KBM-7 (cell line): ENCODE measurements at regions not wholly inside any gene's neighbourhood (a gene's known extent, or its start where the extent isn't known, plus 50 kb on each side); places are given as distances from the start of the nearest gene placed in this dataset.

ENCODE experiments used
- DNase-seq: peaks from one replicate; pipeline ENCODE4 v3.0.0-alpha.2; 2015
- in situ Hi-C: fragments of 300-500 bp; cut with MboI; formaldehyde crosslinking; loops from 2 replicates; pipeline ENCODE4 v1.14.3; 2020; ENCODE audit warnings: low sequenced_read_pairs, low pct_unique_long_range_greater_than_20kb, mixed read lengths

DNA sequence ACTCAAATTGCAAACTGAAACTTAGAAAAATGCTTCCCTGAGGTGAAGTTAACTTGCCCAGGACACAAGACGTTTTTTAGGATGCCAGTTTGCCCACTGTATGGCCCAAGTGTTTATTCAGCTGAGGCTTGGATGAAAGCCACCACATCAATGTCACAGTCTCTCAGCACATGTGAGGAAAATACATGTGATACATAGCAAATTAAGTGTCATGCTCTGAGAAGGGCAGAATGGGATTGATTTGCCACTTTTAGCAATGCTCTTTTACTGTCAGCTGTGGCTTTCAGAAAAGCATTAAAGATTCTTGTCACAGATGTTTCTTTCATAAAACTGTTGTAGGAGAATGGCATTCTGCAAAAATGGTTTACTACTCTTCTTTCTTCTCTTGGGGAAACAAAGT is 165.5 kb downstream of the ZIC1 start:
- in situ Hi-C loops = no loop called here
- no peak for DNase-seq

DNA sequence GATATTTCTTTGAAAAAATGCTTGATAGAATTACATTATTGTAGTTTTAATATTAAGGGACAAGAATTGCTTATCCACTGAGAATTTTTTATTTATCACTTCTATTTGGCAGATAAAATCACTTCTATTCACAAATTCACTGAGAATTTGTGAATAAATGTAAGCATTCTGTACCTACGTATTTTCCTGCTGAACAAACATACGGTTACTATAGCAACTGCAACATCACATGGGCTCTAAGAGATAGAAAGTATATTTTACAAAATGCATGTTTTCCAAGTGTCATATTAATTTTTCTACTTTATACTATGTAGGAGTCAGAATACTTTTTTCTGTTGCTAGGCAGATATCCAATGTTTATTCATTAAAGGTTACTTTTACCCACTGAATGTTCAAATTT is 166.2 kb downstream of the ZIC1 start:
- no peak for DNase-seq
- in situ Hi-C loops = no loop called here

DNA sequence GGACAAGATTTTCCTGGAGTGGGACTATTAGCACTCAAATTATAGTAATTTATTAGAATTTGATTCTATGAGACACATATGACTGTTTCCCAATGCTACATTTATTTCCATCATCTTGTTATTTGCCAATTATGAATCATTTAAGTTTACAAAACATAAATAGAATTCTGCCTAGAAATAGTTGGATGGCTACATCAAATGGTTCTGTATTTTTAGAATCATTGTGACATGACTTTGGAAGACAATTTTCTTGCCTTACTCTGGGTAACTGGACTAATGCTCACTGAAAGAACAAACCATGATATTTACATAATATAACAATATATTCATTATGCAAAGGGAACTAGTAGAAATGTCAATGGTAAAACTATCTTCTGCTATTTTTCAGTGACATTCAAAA is 173.5 kb downstream of the ZIC1 start:
- in situ Hi-C loops = no loop called here
- DNase-seq = no peak

- no peak for DNase-seq
- in situ Hi-C loops = no loop called here
Observed at GRCh38 chr3:147589016-147589415, 179.9 kb downstream of the ZIC1 start.

GRCh38 chr3:147604136-147604535 is 195.0 kb downstream of the ZIC1 start:
- no peak for DNase-seq
- in situ Hi-C loops = no loop called here

DNA sequence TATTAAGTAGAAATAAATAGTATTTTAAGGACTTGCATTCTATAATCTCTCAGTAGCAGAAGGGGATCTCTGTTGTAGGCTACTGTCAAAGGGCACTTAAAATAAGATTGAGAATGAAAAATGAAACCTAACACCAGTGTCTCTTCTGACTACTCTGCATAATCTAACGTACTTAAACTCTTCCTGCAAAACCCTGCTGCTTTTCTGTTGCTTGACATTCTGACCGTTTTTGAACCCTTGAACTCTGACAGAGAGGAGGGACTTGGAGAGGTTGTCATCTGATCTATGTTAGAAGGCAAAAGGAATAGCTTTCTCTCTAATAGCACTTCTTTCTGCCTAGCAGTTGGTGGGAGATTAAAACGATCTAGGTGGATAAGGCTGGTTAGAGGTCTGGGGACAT is 204.6 kb downstream of the ZIC1 start:
- DNase-seq = no peak
- in situ Hi-C loops = no loop called here

DNA sequence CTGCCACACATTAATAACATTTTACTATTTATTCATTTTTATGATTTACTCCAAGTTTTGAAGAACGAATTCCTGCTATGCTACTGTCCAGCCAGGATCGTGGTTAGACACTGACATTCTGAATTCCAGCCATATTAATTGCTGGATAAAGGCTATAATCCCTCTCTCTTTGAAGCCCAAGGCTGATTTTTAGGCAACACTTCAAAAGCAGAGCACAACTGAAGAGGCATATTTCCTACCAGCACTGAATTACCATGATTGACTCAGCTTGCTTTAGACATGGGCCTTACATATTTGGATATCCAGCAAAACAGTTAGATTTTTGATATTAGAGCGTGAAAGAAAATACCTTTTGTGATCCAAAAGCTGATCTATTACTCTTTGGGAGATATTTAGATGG is 205.0 kb downstream of the ZIC1 start:
- in situ Hi-C loops = no loop called here
- DNase-seq = no peak

DNA sequence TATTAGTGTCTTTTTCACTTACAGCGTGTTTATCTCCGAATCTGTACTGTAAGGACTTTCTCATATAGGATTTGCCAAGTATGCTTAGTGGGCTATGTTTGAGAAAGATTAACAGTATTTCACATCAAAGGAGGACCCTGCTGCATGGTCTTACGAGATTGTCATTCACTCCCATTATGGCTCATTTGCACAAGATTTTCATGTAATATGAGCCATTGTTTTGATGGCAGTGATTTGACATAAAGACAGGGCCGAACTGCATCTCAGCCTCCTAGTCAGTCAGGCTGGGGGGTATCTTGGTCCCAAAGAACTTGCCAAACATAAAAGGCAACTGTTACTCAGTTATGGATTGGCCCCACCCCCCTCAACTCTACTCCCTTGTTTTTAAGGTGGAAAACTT is 205.9 kb downstream of the ZIC1 start:
- in situ Hi-C loops = no loop called here
- DNase-seq = no peak

DNA sequence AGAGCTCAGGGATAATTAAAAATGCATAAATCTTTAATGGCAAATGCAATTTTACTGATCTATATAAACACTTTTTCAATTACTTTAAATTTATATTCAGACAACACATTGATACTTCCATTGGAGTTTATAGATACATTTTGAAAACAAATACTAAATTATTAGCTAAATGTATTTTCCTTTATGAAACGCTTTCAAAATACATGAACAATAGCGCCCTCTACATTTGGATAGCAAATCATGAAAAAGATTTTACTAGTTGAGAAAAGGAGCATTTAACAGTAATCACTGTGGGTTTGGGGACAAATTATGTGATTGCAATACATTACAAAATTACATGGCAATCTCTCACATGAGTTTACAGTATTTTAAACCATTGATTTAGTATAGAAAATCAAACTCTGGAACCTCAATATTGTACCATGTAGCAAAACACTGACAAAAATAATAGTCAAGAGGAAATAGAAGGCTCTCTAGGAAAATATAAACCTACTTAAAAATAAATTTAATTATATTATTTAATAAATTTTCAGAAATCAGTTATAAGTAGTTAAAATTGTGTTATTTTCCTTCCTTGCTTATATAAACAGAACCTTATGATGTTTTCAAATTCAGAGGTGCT is 207.9 kb downstream of the ZIC1 start:
- DNase-seq = peak; percentile 22
- in situ Hi-C loops = no loop called here

- DNase-seq = no peak
- in situ Hi-C loops = no loop called here
Observed at GRCh38 chr3:147618691-147619090, 209.5 kb downstream of the ZIC1 start.

DNA sequence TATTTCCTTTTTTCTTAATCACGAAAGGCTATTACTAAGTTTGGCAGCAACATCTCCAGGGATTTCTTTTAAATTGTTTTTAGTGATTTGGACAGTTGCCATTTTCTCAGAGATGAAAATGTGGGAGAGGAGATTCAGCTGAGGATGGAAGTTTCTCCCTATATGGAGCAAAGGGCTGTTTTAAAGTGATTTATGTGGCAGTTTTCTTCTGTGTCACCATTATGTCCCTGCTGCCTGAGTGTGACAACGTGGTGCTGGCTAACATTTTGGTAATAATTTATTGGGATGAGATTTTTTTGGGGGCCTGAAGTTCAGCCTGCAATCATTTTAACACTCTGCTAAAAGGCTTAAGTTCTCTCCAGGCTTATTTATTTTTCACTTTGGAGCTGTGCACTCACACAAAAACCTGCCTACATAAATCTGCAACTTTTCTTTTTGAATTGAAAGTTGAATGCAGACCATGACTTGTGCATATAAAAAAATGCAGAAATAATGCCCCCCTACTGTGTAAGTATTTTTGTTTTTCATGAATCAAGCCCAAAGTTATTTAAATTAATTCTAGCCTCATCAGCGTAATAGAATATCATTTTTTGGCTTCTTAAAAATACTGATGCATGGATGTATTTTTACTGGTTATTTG is 210.9 kb downstream of the ZIC1 start:
- in situ Hi-C loops = no loop called here
- DNase-seq = no peak

DNA sequence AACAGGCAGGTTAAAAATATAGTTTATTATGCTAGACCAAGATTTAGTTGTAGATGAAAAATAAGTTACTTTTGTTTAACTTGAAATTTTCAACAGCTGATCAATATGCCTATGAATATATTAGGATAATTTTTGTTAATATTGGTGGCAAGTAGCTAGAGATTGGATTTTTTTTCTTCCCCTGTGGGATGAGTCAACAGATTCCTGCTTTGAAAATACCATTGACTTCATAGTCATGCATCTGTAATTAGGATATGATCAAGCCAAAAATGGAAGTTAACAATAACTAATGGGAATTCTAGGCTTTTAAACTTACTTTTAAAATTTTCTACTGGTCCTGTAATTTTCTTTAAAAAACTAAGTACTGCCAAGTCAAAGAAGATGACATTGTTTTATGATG is 211.7 kb downstream of the ZIC1 start:
- DNase-seq = no peak
- in situ Hi-C loops = no loop called here

GRCh38 chr3:147630921-147631415 is 221.8 kb downstream of the ZIC1 start:
- DNase-seq = no peak
- in situ Hi-C loops = no loop called here

DNA sequence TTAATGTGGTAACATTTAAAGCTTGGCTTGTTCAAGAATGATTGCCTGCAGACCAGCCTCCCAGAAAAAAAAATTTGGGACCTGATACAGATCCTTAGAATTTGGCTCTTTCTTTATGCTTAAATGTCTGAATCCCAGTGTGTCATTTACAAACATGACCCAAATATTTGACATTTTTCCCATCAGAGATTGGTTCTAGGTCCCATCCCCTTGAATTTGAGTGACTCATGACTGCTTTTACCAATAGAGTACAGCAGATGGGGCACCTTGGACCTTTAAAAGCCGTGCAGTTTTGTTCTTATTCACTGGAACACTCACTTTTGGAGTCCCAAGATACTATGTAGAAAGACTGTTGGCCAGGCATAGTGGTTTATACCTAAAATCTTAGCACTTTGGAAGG is 231.6 kb downstream of the ZIC1 start:
- no peak for DNase-seq
- in situ Hi-C loops = no loop called here

- in situ Hi-C loops = no loop called here
Observed at GRCh38 chr3:147645761-147646160, 236.6 kb downstream of the ZIC1 start.

GRCh38 chr3:147649475-147649874 is 240.3 kb downstream of the ZIC1 start:
- in situ Hi-C loops = no loop called here
- no peak for DNase-seq

More at GRCh38 chr3:147645761-147646160, 236.6 kb downstream of the ZIC1 start:
- no peak for DNase-seq

GRCh38 chr3:147651107-147651778 is 242.1 kb downstream of the ZIC1 start:
- no peak for DNase-seq
- in situ Hi-C loops = no loop called here

DNA sequence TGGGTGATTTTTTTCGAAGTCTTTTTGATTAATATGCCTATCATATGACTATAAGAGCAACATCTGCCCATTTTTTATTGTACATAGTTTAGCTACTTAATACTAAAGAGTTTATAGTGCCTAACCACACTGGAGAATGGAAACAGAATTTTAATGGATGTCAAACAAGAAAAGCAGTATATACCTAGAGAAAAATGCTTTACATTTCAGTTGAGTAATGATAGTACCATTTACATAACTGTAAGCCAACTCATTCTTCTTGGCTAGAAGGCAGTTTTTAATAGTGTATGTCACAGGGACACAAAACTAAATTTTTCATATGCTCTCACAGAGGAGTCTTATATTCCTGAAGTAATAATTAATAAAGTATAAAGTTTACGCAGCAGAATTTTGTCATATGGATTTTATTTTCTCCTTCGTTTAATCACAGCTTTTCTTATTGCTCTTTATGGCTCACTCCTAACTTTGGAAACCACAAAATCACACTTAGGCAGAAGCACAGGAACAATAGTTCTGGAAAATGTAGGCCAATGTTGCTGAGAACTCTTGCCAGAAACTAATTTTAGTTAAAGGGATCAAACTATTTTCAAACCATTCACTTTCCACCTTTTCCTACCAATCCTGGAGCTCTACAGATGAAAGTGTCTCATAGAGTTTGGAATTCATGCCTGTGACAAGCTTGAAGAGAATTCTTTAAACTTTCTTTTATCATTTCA is 243.6 kb downstream of the ZIC1 start:
- in situ Hi-C loops = no loop called here
- DNase-seq = no peak

- in situ Hi-C loops = no loop called here
- no peak for DNase-seq
Observed at GRCh38 chr3:147653367-147653923, 244.3 kb downstream of the ZIC1 start.

DNA sequence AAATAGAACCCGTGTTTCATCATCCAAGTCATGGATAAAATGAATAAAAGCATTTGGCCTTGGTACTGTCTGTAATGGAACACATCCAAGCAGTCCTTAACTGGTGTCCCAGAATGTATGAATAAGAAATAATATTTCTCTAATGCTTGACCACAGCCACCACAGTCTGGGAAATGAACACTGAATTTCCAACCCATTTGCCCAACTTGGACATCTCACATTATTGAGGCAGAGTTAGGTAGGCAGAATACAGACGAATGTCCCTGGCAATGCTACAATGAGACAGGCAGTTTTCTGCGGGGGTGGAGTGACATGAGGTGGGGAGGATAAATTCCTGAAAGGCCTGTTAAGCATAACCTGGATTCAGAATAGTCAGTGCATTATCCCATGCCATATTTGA is 245.7 kb downstream of the ZIC1 start:
- in situ Hi-C loops = no loop called here
- DNase-seq = no peak
